Large intestine (tissue), 3 donors: ENCODE measurements at regions not wholly inside any gene's neighbourhood (a gene's known extent, or its start where the extent isn't known, plus 50 kb on each side); places are given as distances from the start of the nearest gene placed in this dataset.

Experiments
- DNase-seq, 2 donors: peaks; one replicate each; pipeline versions ENCODE4 v3.0.0 to v3.0.0-alpha.2; 2013
- H3K27ac ChIP-seq: one replicate; pipeline ENCODE4 v1.5.1; 2013; ENCODE audit warnings: low read length
- H3K27me3 ChIP-seq: 2 replicates; pipeline ENCODE4 v1.6.1; 2013; ENCODE audit warnings: low read length; ENCODE audit not compliant: control insufficient read depth, insufficient read depth
- H3K36me3 ChIP-seq: 2 replicates; pipeline ENCODE4 v1.6.1; 2013; ENCODE audit warnings: low read length; ENCODE audit not compliant: control insufficient read depth, insufficient read depth
- H3K4me1 ChIP-seq: one replicate; pipeline ENCODE4 v1.6.1; 2013; ENCODE audit warnings: low read length; ENCODE audit not compliant: control insufficient read depth, insufficient read depth
- H3K4me3 ChIP-seq: one replicate; pipeline ENCODE4 v1.5.1; 2013; ENCODE audit warnings: low read length
- H3K9me3 ChIP-seq: one replicate; pipeline ENCODE4 v1.6.1; 2013; ENCODE audit warnings: mild to moderate bottlenecking, low read depth, low read length, moderate library complexity; ENCODE audit not compliant: control insufficient read depth
- WGBS: methylation state at CpG from one replicate; pipeline ENCODE4 v1.1.5; 2013; ENCODE audit warnings: low lambda C conversion rate; ENCODE audit not compliant: insufficient coverage; 5-methylcytosine and 5-hydroxymethylcytosine counted together

- Histone ChIP-seq H3K9me3 (no peaks in the 10 kb centered on the region), H3K4me1 (no peaks in the 10 kb centered on the region), H3K27me3 (no peaks in the 10 kb centered on the region), H3K27ac (no peak overlapping the region), H3K36me3 (no peaks in the 10 kb centered on the region), H3K4me3 (no peak overlapping the region)
- 83% methylated on average over 1 of the region's 3 CpGs for WGBS
- DNase-seq = no peak
Observed at GRCh38 chr13:76632401-76633044, 253.7 kb downstream of the KCTD12 start.

- Histone ChIP-seq H3K27me3 (no peaks in the 10 kb centered on the region), H3K4me3 (no peak overlapping the region), H3K36me3 (no peaks in the 10 kb centered on the region), H3K27ac (no peak overlapping the region), H3K4me1 (no peaks in the 10 kb centered on the region), H3K9me3 (no peaks in the 10 kb centered on the region)
- no peak for DNase-seq
- WGBS = 100% methylated on average over 1 of the region's 5 CpGs
Observed at GRCh38 chr13:76630629-76631230, 255.5 kb downstream of the KCTD12 start.

GRCh38 chr13:76622315-76623040, 263.7 kb downstream of the KCTD12 start:
- Histone ChIP-seq H3K36me3 (no peaks in the 10 kb centered on the region), H3K27me3 (no peaks in the 10 kb centered on the region), H3K9me3 (no peaks in the 10 kb centered on the region), H3K4me3 (no peak overlapping the region), H3K4me1 (no peaks in the 10 kb centered on the region), H3K27ac (no peak overlapping the region)
- no peak for DNase-seq
- whole genome bisulfite sequencing = 83% methylated on average over 1 of the region's 1 CpG

- Histone ChIP-seq H3K4me3 (no peak overlapping the region), H3K36me3 (no peaks in the 10 kb centered on the region), H3K9me3 (no peaks in the 10 kb centered on the region), H3K27me3 (no peaks in the 10 kb centered on the region), H3K27ac (no peak overlapping the region), H3K4me1 (no peaks in the 10 kb centered on the region)
- no peak for DNase-seq
Observed at GRCh38 chr13:76621705-76622104, 264.5 kb downstream of the KCTD12 start.

- WGBS = 92% methylated on average over 4 of the region's 5 CpGs
- no peaks in the 10 kb centered on the region for H3K4me1 ChIP-seq
- H3K27me3 ChIP-seq = no peaks in the 10 kb centered on the region
- H3K4me3 ChIP-seq = no peak overlapping the region
- H3K27ac ChIP-seq = no peak overlapping the region
- no peaks in the 10 kb centered on the region for H3K36me3 ChIP-seq
- DNase-seq = no peak
- no peaks in the 10 kb centered on the region for H3K9me3 ChIP-seq
Observed at GRCh38 chr13:76620036-76620435, 266.2 kb downstream of the KCTD12 start.

- Histone ChIP-seq H3K27ac (no peak overlapping the region), H3K27me3 (no peaks in the 10 kb centered on the region), H3K4me3 (no peak overlapping the region), H3K4me1 (no peaks in the 10 kb centered on the region), H3K9me3 (no peaks in the 10 kb centered on the region), H3K36me3 (no peaks in the 10 kb centered on the region)
- DNase-seq = no peak
Observed at GRCh38 chr13:76619631-76620030, 266.6 kb downstream of the KCTD12 start.

- Histone ChIP-seq H3K4me3 (no peak overlapping the region), H3K36me3 (no peaks in the 10 kb centered on the region), H3K27ac (no peak overlapping the region), H3K4me1 (no peaks in the 10 kb centered on the region), H3K27me3 (no peaks in the 10 kb centered on the region), H3K9me3 (no peaks in the 10 kb centered on the region)
- DNase-seq = no peak
- 100% methylated on average over 1 of the region's 7 CpGs for WGBS
Observed at GRCh38 chr13:76610819-76611415, 275.3 kb downstream of the KCTD12 start.

GRCh38 chr13:76609643-76610042, 276.6 kb downstream of the KCTD12 start:
- Histone ChIP-seq H3K9me3 (no peaks in the 10 kb centered on the region), H3K4me1 (no peaks in the 10 kb centered on the region), H3K4me3 (no peak overlapping the region), H3K27ac (no peak overlapping the region), H3K36me3 (no peaks in the 10 kb centered on the region), H3K27me3 (no peaks in the 10 kb centered on the region)
- WGBS = no CpG with 5 or more reads among the region's 2 CpGs
- no peak for DNase-seq

GRCh38 chr13:76607866-76608265, 278.3 kb downstream of the KCTD12 start:
- Histone ChIP-seq H3K4me1 (no peaks in the 10 kb centered on the region), H3K4me3 (no peak overlapping the region), H3K27me3 (no peaks in the 10 kb centered on the region), H3K36me3 (no peaks in the 10 kb centered on the region), H3K27ac (no peak overlapping the region), H3K9me3 (no peaks in the 10 kb centered on the region)
- no peak for DNase-seq
- whole genome bisulfite sequencing = no CpG with 5 or more reads among the region's 1 CpG

GRCh38 chr13:76600081-76600480, 286.1 kb downstream of the KCTD12 start:
- Histone ChIP-seq H3K36me3 (no peaks in the 10 kb centered on the region), H3K4me1 (no peaks in the 10 kb centered on the region), H3K27me3 (no peaks in the 10 kb centered on the region), H3K9me3 (no peaks in the 10 kb centered on the region), H3K4me3 (no peak overlapping the region), H3K27ac (no peak overlapping the region)
- DNase-seq = no peak
